ENCODE measurements at regions not wholly inside any gene's neighbourhood (a gene's known extent, or its start where the extent isn't known, plus 50 kb on each side); places are given as distances from the start of the nearest gene placed in this dataset.
"Not testable (repeated sequence)": the region's sequence is repeated elsewhere in the genome, so short reads cannot be mapped to it uniquely, and the experiment has no call there.

DNA sequence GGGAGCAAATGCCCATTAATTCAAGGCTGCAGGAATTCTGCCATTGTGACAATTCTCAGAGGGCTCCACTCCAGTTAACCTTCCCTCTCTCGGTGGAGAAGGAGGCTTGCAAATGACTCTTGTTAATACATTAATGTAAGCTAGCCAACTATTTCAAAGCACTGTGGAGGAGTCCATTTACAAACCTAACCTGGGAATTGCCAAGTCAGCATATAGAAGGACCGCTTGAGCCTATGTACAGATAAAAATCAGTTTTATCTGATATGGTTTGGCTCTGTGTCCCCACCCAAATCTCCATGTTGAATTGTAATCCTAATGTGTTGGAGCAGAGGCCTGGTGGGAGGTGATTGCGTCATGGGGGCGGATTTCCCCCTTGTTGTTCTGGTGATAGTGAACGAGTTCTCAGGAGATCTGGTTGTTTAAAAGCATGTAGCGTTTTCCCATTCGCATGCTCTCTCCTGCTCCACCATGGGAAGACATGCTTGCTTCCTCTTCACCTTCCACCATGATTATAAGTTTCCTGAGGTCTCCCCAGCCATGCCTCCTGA is 366.7 kb downstream of the LRATD1 start:
- ChIA-PET POLR2A (no interaction called here), CTCF (no interaction called here)
- intact Hi-C loops (cut with DNase I, micrococcal nuclease) = no loop called here
- ATAC-seq (no peak), DNase-seq (no peak)
- Mint-ChIP-seq H3K9me3 (ENCODE audit: low read depth) (no peaks in the 10 kb centered on the region), H3K4me1 (no peaks in the 10 kb centered on the region), H3K36me3 (ENCODE audit: low read depth) (no peaks in the 10 kb centered on the region), H3K27ac (no peak overlapping the region), H3K27me3 (peaks cover 11% of the 10 kb centered on the region), H3K4me3 (no peak overlapping the region)

DNA sequence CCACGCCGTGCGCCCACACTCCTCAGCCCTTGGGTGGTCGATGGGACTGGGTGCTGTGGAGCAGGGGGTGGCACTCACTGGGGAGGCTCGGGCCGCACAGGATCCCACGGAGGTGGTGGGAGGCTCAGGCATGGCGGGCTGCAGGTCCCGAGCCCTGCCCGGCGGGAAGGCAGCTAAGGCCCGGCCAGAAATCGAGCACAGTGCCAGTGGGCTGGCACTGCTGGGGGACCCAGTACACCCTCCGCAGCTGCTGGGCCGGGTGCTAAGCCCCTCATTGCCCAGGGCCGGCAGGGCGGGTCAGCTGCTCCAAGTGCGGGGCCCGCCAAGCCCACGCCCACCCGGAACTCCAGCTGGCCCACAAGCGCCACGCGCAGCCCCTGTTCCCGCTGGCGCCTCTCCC is 370.0 kb downstream of the LRATD1 start:
- H3K4me3 Mint-ChIP-seq = not testable (repeated sequence)

DNA sequence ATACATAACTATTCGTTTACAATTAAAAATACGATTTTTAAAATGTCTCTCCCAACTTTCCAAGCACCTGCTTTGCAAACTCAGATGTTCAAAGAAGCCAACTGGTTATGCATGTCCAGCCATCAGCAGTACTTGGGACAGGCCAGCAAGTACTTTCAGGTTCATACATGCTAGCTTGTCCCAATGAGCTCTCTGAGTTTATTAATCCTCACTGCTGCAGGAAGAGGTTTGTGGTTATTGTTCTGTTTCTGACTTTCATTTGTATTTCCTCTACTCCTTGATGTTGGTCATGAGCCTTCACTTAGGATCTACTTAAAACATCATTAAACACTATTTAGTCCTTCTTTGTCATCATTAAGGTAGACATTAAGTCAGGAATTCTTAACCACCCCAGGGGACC is 374.1 kb downstream of the LRATD1 start:
- POLR2A ChIA-PET = no interaction called here
- H3K4me3 Mint-ChIP-seq = no peak overlapping the region
- no peak for ATAC-seq
- H3K4me1 Mint-ChIP-seq = peaks cover 4% of the 10 kb centered on the region
- CTCF ChIA-PET = interaction anchor here (1.6 kb wide), 1 partner anchor 23 kb away, joined by 3 read pairs; no protein-coding TSS in a partner anchor
- H3K36me3 Mint-ChIP-seq (ENCODE audit: low read depth) = no peaks in the 10 kb centered on the region
- intact Hi-C loops (cut with DNase I, micrococcal nuclease) = no loop called here
- H3K27me3 Mint-ChIP-seq = peaks cover 10% of the 10 kb centered on the region
- DNase-seq = no peak
- H3K27ac Mint-ChIP-seq = no peak overlapping the region
- H3K9me3 Mint-ChIP-seq (ENCODE audit: low read depth) = peaks cover 3% of the 10 kb centered on the region

More for the DNA sequence above, 370.0 kb downstream of the LRATD1 start:
- H3K27ac Mint-ChIP-seq; CTCF ChIA-PET; ATAC-seq; H3K36me3 Mint-ChIP-seq (ENCODE audit: low read depth); intact Hi-C loops (cut with DNase I, micrococcal nuclease); H3K9me3 Mint-ChIP-seq (ENCODE audit: low read depth); DNase-seq; H3K27me3 Mint-ChIP-seq; H3K4me1 Mint-ChIP-seq; POLR2A ChIA-PET: not testable (repeated sequence)

DNA sequence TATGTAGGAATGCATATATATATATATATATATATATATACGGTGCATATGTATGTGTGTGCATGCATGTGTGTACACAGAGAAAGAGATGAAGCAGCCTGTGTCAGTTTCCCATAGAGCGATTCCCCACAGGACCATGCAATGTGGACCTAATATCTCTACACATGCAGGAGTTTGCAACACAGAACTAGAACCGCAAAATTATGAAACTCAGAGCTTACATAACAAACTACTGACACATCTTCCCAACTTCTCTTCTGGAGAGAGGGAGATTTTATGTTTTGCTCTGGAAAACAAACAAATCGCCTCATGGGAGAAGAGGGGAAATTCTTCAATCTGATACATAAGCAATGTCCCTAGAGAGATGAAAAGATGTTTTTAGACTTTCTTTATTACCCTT is 377.2 kb downstream of the LRATD1 start:
- ATAC-seq (no peak), DNase-seq (no peak)
- H3K36me3 Mint-ChIP-seq (ENCODE audit: low read depth) = no peaks in the 10 kb centered on the region
- no peak overlapping the region for H3K27ac Mint-ChIP-seq
- POLR2A ChIA-PET = no interaction called here
- peaks cover 12% of the 10 kb centered on the region for H3K9me3 Mint-ChIP-seq (ENCODE audit: low read depth)
- intact Hi-C loops (cut with DNase I, micrococcal nuclease) = loop anchor here in 1 of 2 experiments (1.0 kb wide), 1 partner anchor 168 kb away; no protein-coding TSS in a partner anchor
- H3K4me3 Mint-ChIP-seq = no peak overlapping the region
- CTCF ChIA-PET = interaction anchor here (1.1 kb wide), 1 partner anchor 19 kb away, joined by 4 read pairs; no protein-coding TSS in a partner anchor
- peaks cover 4% of the 10 kb centered on the region for H3K4me1 Mint-ChIP-seq
- peaks cover 10% of the 10 kb centered on the region for H3K27me3 Mint-ChIP-seq

DNA sequence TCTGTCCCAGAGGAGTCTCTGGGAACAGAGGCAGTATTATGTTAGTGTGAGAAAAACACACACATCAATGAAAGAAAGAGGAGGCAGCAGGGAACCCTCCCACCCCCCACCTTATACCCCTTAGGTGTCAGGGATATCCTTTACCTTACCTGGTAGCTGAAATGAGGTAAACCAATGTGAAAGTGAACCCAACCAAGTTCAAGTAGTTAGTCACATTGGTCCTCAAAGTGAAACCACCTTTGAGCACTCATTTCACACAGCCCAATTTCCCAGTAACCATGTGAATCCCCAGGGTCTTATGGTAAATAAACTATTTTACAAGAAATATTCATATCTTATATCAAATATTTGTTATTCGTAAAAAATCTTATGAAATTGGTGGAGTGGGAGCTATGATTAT is 377.8 kb downstream of the LRATD1 start:
- ChIA-PET CTCF (no interaction called here), POLR2A (no interaction called here)
- no peak for DNase-seq
- peaks cover 12% of the 10 kb centered on the region for H3K9me3 Mint-ChIP-seq (ENCODE audit: low read depth)
- peaks cover 10% of the 10 kb centered on the region for H3K27me3 Mint-ChIP-seq
- no peak overlapping the region for H3K27ac Mint-ChIP-seq
- H3K4me1 Mint-ChIP-seq = peaks cover 4% of the 10 kb centered on the region
- intact Hi-C loops (cut with DNase I, micrococcal nuclease) = loop anchor here in 1 of 2 experiments (1.0 kb wide), 1 partner anchor 167 kb away; no protein-coding TSS in a partner anchor
- no peak overlapping the region for H3K4me3 Mint-ChIP-seq
- no peak for ATAC-seq
- H3K36me3 Mint-ChIP-seq (ENCODE audit: low read depth) = no peaks in the 10 kb centered on the region

DNA sequence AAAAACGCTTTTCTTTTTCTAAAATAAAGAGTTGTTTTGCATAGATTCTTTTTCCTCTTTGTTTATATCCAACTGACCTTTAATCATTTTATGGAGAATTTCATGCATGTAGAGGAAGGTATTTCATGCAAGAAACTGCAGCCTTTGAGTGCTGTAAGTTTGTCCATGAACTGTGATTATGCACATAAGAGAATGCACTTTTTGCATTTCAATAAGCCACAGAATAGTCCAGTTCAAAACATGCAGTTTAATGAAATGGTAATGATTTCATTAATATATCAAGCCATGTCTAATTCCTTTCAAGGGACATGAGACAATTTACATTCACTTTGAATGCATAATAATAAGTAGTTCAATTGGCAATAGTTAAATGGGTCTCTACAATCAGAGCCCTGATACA is 386.3 kb downstream of the LRATD1 start:
- ChIA-PET POLR2A (no interaction called here), CTCF (no interaction called here)
- H3K36me3 Mint-ChIP-seq (ENCODE audit: low read depth) = no peaks in the 10 kb centered on the region
- ATAC-seq (no peak), DNase-seq (no peak)
- H3K4me3 Mint-ChIP-seq = no peak overlapping the region
- peaks cover 4% of the 10 kb centered on the region for H3K27me3 Mint-ChIP-seq
- no peak overlapping the region for H3K27ac Mint-ChIP-seq
- intact Hi-C loops (cut with DNase I, micrococcal nuclease) = no loop called here
- no peaks in the 10 kb centered on the region for H3K4me1 Mint-ChIP-seq
- H3K9me3 Mint-ChIP-seq (ENCODE audit: low read depth) = peaks cover under 1% of the 10 kb centered on the region

DNA sequence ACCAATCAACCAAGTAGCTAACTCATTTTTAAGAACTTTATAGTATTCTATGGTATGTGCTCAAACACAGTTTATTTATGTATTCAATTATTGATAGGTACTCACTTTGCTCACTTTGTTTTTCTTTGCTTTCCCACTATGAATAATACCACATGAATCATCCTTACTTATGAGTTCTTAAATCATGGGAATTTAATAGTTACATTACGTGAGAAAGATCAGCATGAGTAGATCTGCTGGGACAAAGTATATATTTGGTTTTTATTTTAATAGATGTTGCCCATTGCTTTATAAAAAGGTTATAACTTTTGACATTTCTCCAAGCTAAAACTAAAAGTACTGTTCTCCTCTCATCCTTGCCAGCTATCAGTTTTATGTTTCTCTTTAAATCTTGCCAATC is 390.7 kb downstream of the LRATD1 start:
- intact Hi-C loops (cut with DNase I, micrococcal nuclease) = no loop called here
- ChIA-PET POLR2A (no interaction called here), CTCF (no interaction called here)
- H3K4me3 Mint-ChIP-seq = no peak overlapping the region
- peaks cover 9% of the 10 kb centered on the region for H3K27me3 Mint-ChIP-seq
- no peaks in the 10 kb centered on the region for H3K4me1 Mint-ChIP-seq
- no peak overlapping the region for H3K27ac Mint-ChIP-seq
- DNase-seq = no peak
- no peaks in the 10 kb centered on the region for H3K36me3 Mint-ChIP-seq (ENCODE audit: low read depth)
- H3K9me3 Mint-ChIP-seq (ENCODE audit: low read depth) = no peaks in the 10 kb centered on the region
- no peak for ATAC-seq

DNA sequence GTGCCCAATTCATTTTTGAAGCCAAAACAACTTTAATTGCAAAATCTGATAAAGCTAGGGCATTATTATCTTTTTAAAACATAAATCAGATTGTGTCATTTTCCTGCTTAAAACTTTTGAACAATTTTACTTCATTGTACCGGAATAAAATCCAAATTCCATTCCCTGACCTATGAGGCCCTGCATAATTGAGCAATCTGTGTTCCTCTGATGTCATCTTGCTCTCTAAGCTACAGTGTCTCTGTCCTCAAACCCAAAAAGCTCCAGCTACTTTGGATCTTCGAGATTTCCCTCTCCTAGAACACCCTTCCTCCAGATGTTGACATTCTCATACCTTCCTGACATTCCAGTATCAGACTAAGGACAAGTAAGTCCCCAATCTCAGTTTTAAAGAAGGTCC is 395.9 kb downstream of the LRATD1 start:
- ATAC-seq = no peak
- H3K27me3 Mint-ChIP-seq = peaks cover 27% of the 10 kb centered on the region
- H3K4me3 Mint-ChIP-seq = no peak overlapping the region
- POLR2A ChIA-PET = no interaction called here
- H3K27ac Mint-ChIP-seq = no peak overlapping the region
- CTCF ChIA-PET = interaction anchor here (0.9 kb wide), 1 partner anchor 19 kb away, joined by 4 read pairs; no protein-coding TSS in a partner anchor
- H3K4me1 Mint-ChIP-seq = no peaks in the 10 kb centered on the region
- no peak for DNase-seq
- intact Hi-C loops (cut with DNase I, micrococcal nuclease) = no loop called here
- H3K36me3 Mint-ChIP-seq (ENCODE audit: low read depth) = no peaks in the 10 kb centered on the region
- H3K9me3 Mint-ChIP-seq (ENCODE audit: low read depth) = no peaks in the 10 kb centered on the region

DNA sequence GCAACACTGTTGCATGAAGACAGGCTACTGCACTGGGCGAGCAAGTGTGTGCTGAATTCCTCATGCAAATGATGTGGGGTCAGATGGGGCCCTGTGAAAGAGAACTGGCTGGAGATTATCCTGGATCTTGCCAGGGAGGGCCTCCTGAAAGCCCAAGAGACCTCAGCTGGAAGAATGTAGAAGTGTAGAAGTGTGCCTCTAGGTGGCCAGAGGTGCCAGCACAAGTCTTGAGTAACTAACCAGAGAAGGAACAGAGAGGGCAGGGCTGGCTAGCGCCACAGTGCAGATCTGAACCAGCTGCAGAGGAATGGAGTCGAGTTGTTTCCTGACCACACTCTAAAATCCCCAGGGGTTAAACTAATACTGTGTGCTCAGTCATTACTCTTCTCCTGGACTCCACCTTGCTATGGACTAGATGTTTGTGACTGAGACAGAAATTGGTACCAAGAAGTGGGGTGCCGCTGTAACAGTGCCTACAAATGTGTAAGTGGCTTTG is 399.3 kb downstream of the LRATD1 start:
- intact Hi-C loops (cut with DNase I, micrococcal nuclease) = no loop called here
- CTCF ChIA-PET = no interaction called here

DNA sequence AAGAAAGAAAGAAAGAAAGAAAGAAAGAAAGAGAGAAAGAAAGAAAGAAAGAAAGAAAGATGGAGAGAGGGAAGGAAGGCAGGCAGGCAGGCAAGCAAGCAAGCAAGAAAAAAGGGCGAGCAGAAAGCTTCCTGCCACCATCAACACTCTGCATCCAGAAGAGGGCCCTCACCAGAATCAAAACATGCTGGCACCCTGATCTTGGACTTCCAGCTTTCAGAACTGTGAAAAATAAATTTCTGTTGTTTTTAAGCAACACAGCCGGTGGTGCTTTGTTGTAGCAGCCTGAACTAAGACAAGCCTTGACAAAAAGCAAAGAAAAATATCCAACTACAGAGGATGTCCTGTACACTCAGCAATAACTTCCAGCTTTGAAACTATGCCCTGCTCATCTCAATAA is 401.7 kb downstream of the LRATD1 start:
- POLR2A ChIA-PET = interaction anchor here (0.6 to 0.7 kb wide), 2 partner anchors 26 to 120 kb away, joined by 3 read pairs; no protein-coding TSS in a partner anchor
- peaks cover 7% of the 10 kb centered on the region for H3K4me1 Mint-ChIP-seq
- intact Hi-C loops (cut with DNase I, micrococcal nuclease) = no loop called here
- CTCF ChIA-PET = no interaction called here
- H3K27me3 Mint-ChIP-seq = peaks cover 21% of the 10 kb centered on the region
- H3K27ac Mint-ChIP-seq = no peak overlapping the region
- ATAC-seq (no peak), DNase-seq (no peak)
- H3K36me3 Mint-ChIP-seq (ENCODE audit: low read depth) = no peaks in the 10 kb centered on the region
- no peak overlapping the region for H3K4me3 Mint-ChIP-seq
- no peaks in the 10 kb centered on the region for H3K9me3 Mint-ChIP-seq (ENCODE audit: low read depth)

More for the DNA sequence above, 399.3 kb downstream of the LRATD1 start:
- H3K36me3 Mint-ChIP-seq (ENCODE audit: low read depth) = no peaks in the 10 kb centered on the region
- no peaks in the 10 kb centered on the region for H3K4me1 Mint-ChIP-seq
- H3K9me3 Mint-ChIP-seq (ENCODE audit: low read depth) = no peaks in the 10 kb centered on the region
- peaks cover 31% of the 10 kb centered on the region for H3K27me3 Mint-ChIP-seq
- ATAC-seq (peak; percentile 47), DNase-seq (no peak)
- no peak overlapping the region for H3K27ac Mint-ChIP-seq
- H3K4me3 Mint-ChIP-seq = no peak overlapping the region
- POLR2A ChIA-PET = no interaction called here

DNA sequence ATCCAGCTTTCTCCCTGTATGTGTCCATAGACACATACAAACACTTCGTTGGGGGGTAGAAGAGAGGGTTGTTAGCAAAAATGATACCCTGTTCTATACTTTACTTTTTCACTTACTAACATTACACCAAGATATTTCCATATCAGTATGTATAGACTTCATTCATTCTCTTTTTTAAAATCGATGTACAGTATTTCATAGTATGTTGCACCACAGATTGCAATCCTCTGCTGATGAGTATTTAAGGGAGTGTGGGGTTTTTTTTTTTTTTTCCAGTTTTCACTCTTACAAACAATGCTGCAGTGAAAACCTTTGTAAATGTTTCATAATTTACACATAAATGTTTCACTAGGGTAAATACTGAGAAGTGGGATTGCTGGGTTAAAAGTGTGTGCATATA is 402.3 kb downstream of the LRATD1 start:
- Mint-ChIP-seq H3K4me1 (peaks cover 8% of the 10 kb centered on the region), H3K27ac (no peak overlapping the region), H3K9me3 (ENCODE audit: low read depth) (no peaks in the 10 kb centered on the region), H3K36me3 (ENCODE audit: low read depth) (no peaks in the 10 kb centered on the region), H3K4me3 (no peak overlapping the region), H3K27me3 (peaks cover 20% of the 10 kb centered on the region)
- DNase-seq = no peak
- ChIA-PET POLR2A (no interaction called here), CTCF (no interaction called here)
- peak; percentile 28 for ATAC-seq
- intact Hi-C loops (cut with DNase I, micrococcal nuclease) = no loop called here

All from activated CD4-positive, alpha-beta T cell treated with anti-CD3 and anti-CD28 coated beads for 36 hours (primary cell).